Pancreas (tissue), 10 donors: ENCODE measurements at regions not wholly inside any gene's neighbourhood (a gene's known extent, or its start where the extent isn't known, plus 50 kb on each side); places are given as distances from the start of the nearest gene placed in this dataset.

Source experiments
- ATAC-seq, 4 donors: fragments of 200-7000 bp; cut with Tn5 transposase; one replicate each; pipeline versions ENCODE4 v1.8.0 to v1.9.1; 2020; ENCODE audit warnings: mild to moderate bottlenecking in 4 of 4, moderate library complexity in 4 of 4
- DNase-seq, 6 donors: peaks; one replicate each; pipeline ENCODE4 v3.0.0-alpha.2; 2020
- FAIRE-seq: peaks from 2 replicates; lab custom pipeline; 2012; peaks lifted over from hg19 to GRCh38; lab: Jason Lieb, UNC
- H3K27ac ChIP-seq, 4 donors: fragments of 200-600 bp; sonication (generic); 1 replicate in 3 of 4; 2 replicates in 1 of 4; pipeline versions ENCODE4 v1.5.0 to v1.8.0; 2020
- H3K27me3 ChIP-seq, 4 donors: fragments of 200-600 bp; one replicate each; pipeline ENCODE4 v1.8.0; 2021
- H3K36me3 ChIP-seq, 3 donors: fragments of 200-600 bp; sonication (generic) in 1 of 3; one replicate each; pipeline versions ENCODE4 v1.5.0 to v1.8.0; 2020 to 2021
- H3K4me1 ChIP-seq, 3 donors: fragments of 200-600 bp; one replicate each; pipeline ENCODE4 v1.8.0; 2021
- H3K4me3 ChIP-seq, 4 donors: fragments of 200-600 bp; sonication (generic) in 2 of 4; one replicate each; pipeline versions ENCODE4 v1.5.0 to v1.8.0; 2020 to 2021
- H3K9me3 ChIP-seq, 4 donors: fragments of 200-600 bp; one replicate each; pipeline ENCODE4 v1.8.0; 2021
- CTCF ChIP-seq, 4 donors: fragments of 200-600 bp; sonication (generic) in 3 of 4; IDR thresholded peaks; one replicate each; pipeline versions ENCODE4 v1.5.0 to v1.8.0; 2021; ENCODE audit warnings: antibody characterized with exemption in 4 of 4
- WGBS, 2 donors: extraction: QIAGEN DNeasy Blood & Tissue Kit; methylation state at CpG; one replicate each; pipeline ENCODE4 v1.1.7; 2013; 5-methylcytosine and 5-hydroxymethylcytosine counted together
- intact Hi-C, 3 donors: fragments of 100-400 bp; cut with DNase I; formaldehyde crosslinking; loops; one replicate each; pipeline versions ENCODE4 v1.11.1 to v1.14.2; 2022
- donor health status: healthy with polysubstance abuse.
- donor health status: DM: no; HTN: no; CAD: no; lungs with moderate emphysema.
- donor health status: DM: no; HTN: no; CAD: no.
- donor health status: control.
- donor health status: control.
- donor health status: Bipolar disorder and iron deficiency.
- donor health status: DM: yes; HTN: yes; CAD: no.
- donor health status: DM: no; HTN: no; CAD: no.
- donor health status: DM: no; HTN: no; CAD: no.
- donor health status: DM: yes; HTN: yes; CAD: no.

GRCh38 chr1:239619190-239619589, 232.8 kb downstream of the CHRM3 start:
- WGBS, 2 donors: 97 to 99% methylated on average over 3 of the region's 3 CpGs
- no peak for FAIRE-seq
- H3K27me3 ChIP-seq: no peaks in the 10 kb centered on the region

GRCh38 chr1:239630767-239631166, 244.4 kb downstream of the CHRM3 start:
- ATAC-seq (no peak), FAIRE-seq (no peak)
- intact Hi-C loops: no loop called here

More at GRCh38 chr1:239619190-239619589, 232.8 kb downstream of the CHRM3 start:
- H3K4me1 ChIP-seq: peaks cover 0 to 4% (median 0%) of the 10 kb centered on the region in 3 donors
- no peaks in the 10 kb centered on the region for H3K36me3 ChIP-seq
- ATAC-seq: no peak
- H3K27ac ChIP-seq: no peak overlapping the region
- no peak for TF ChIP-seq CTCF (IDR thresholded peaks at IDR 0.05)
- intact Hi-C loops: no loop called here
- no peak for DNase-seq
- no peaks in the 10 kb centered on the region for H3K9me3 ChIP-seq
- H3K4me3 ChIP-seq: no peak overlapping the region

GRCh38 chr1:239633432-239633831, 247.1 kb downstream of the CHRM3 start:
- no peak for DNase-seq
- 90 to 92% methylated on average over 4 of the region's 4 CpGs for WGBS, 2 donors
- FAIRE-seq: no peak
- H3K36me3 ChIP-seq: no peaks in the 10 kb centered on the region
- no peak overlapping the region for H3K4me3 ChIP-seq
- no peak for TF ChIP-seq CTCF (IDR thresholded peaks at IDR 0.05)
- H3K4me1 ChIP-seq: no peaks in the 10 kb centered on the region
- no peak overlapping the region for H3K27ac ChIP-seq
- ATAC-seq: no peak
- H3K9me3 ChIP-seq: no peaks in the 10 kb centered on the region
- H3K27me3 ChIP-seq: no peaks in the 10 kb centered on the region
- intact Hi-C loops: no loop called here

More at GRCh38 chr1:239630767-239631166, 244.4 kb downstream of the CHRM3 start:
- no peak for TF ChIP-seq CTCF (IDR thresholded peaks at IDR 0.05)
- H3K4me1 ChIP-seq: no peaks in the 10 kb centered on the region
- H3K27me3 ChIP-seq: no peaks in the 10 kb centered on the region
- H3K27ac ChIP-seq: no peak overlapping the region
- H3K9me3 ChIP-seq: no peaks in the 10 kb centered on the region
- WGBS, 2 donors: 96 to 98% methylated on average over 3 of the region's 3 CpGs
- no peak overlapping the region for H3K4me3 ChIP-seq
- DNase-seq: no peak
- no peaks in the 10 kb centered on the region for H3K36me3 ChIP-seq

GRCh38 chr1:239635276-239635675, 248.9 kb downstream of the CHRM3 start:
- Histone ChIP-seq H3K4me1 (no peaks in the 10 kb centered on the region), H3K36me3 (no peaks in the 10 kb centered on the region), H3K27me3 (no peaks in the 10 kb centered on the region), H3K9me3 (no peaks in the 10 kb centered on the region), H3K4me3 (no peak overlapping the region), H3K27ac (no peak overlapping the region)
- ATAC-seq: no peak
- intact Hi-C loops: no loop called here
- DNase-seq: no peak
- FAIRE-seq: no peak
- no peak for TF ChIP-seq CTCF (IDR thresholded peaks at IDR 0.05)
- WGBS, 2 donors: 71% methylated on average over 2 of the region's 2 CpGs

GRCh38 chr1:239636347-239636746, 250.0 kb downstream of the CHRM3 start:
- Histone ChIP-seq H3K4me3 (no peak overlapping the region), H3K27me3 (no peaks in the 10 kb centered on the region), H3K27ac (no peak overlapping the region), H3K4me1 (no peaks in the 10 kb centered on the region), H3K36me3 (no peaks in the 10 kb centered on the region), H3K9me3 (no peaks in the 10 kb centered on the region)
- 9% methylated on average over 3 of the region's 3 CpGs for WGBS, 2 donors
- FAIRE-seq (no peak), DNase-seq (no peak), ATAC-seq (no peak)
- no peak for TF ChIP-seq CTCF (IDR thresholded peaks at IDR 0.05)
- intact Hi-C loops: no loop called here
